CD4-positive, alpha-beta T cell (primary cell): ENCODE measurements at regions not wholly inside any gene's neighbourhood (a gene's known extent, or its start where the extent isn't known, plus 50 kb on each side); places are given as distances from the start of the nearest gene placed in this dataset.

Experiments
- ATAC-seq: fragments of 200-7000 bp; cut with Tn5 transposase; one replicate; pipeline ENCODE4 v1.10.0; 2022; ENCODE audit warnings: mild to moderate bottlenecking; ENCODE audit not compliant: poor library complexity
- CTCF ChIA-PET: fragments of 350-600 bp; sonication (Branson Sonifier 250); formaldehyde crosslinking; loops from one replicate; lab custom pipeline; 2021; ENCODE audit warnings: antibody characterized with exemption, inconsistent platforms; lab: Charles Lee
- POLR2A ChIA-PET: fragments of 350-600 bp; sonication (Branson Sonifier 250); formaldehyde crosslinking; loops from one replicate; lab custom pipeline; 2021; ENCODE audit warnings: antibody characterized with exemption, inconsistent platforms; lab: Charles Lee
- DNase-seq, 14 experiments: peaks; one replicate each; pipeline ENCODE4 v3.0.0-alpha.2; 2013 to 2020; ENCODE audit warnings: mixed read lengths in 2 of 14
- H3K27ac ChIP-seq, 2 donors: one replicate each; pipeline versions ENCODE4 v1.5.1 to v1.7.0; 2013; ENCODE audit warnings: low read length in 2 of 2, low read depth in 1 of 2, mild to moderate bottlenecking in 1 of 2
- H3K27me3 ChIP-seq, 2 experiments: 1 replicate in 1 of 2; 2 replicates in 1 of 2; pipeline versions ENCODE4 v1.6.1 to v1.7.0; 2013; ENCODE audit warnings: low read length in 2 of 2, control low read depth in 1 of 2, mild to moderate bottlenecking in 1 of 2, moderate library complexity in 1 of 2; ENCODE audit not compliant: insufficient read depth in 2 of 2, control insufficient read depth in 1 of 2
- H3K36me3 ChIP-seq: one replicate; pipeline ENCODE4 v1.6.1; 2013; ENCODE audit warnings: low read length, control low read depth; ENCODE audit not compliant: insufficient read depth
- H3K4me1 ChIP-seq: one replicate; pipeline ENCODE4 v1.6.1; 2013; ENCODE audit warnings: low read length, control low read depth; ENCODE audit not compliant: insufficient read depth
- H3K4me3 ChIP-seq: one replicate; pipeline ENCODE4 v1.5.1; 2013; ENCODE audit warnings: mild to moderate bottlenecking, low read length, moderate library complexity
- H3K9me3 ChIP-seq, 2 experiments: 1 replicate in 1 of 2; 2 replicates in 1 of 2; pipeline versions ENCODE4 v1.6.1 to v1.7.0; 2013; ENCODE audit warnings: low read length in 2 of 2, mild to moderate bottlenecking in 2 of 2, control low read depth in 1 of 2, moderate library complexity in 1 of 2; ENCODE audit not compliant: control insufficient read depth in 1 of 2, insufficient read depth in 1 of 2
- H3K27ac Mint-ChIP-seq: one replicate; pipeline ENCODE4 v1.8.0; 2020; ENCODE audit warnings: mixed read lengths
- H3K27me3 Mint-ChIP-seq: one replicate; pipeline ENCODE4 v1.8.0; 2021; ENCODE audit warnings: mixed read lengths
- H3K36me3 Mint-ChIP-seq: one replicate; pipeline ENCODE4 v1.8.0; 2021; ENCODE audit warnings: low read depth, mixed read lengths
- H3K4me1 Mint-ChIP-seq: one replicate; pipeline ENCODE4 v1.8.0; 2021; ENCODE audit warnings: low read depth, mixed read lengths
- H3K4me3 Mint-ChIP-seq: one replicate; pipeline ENCODE4 v1.8.0; 2020; ENCODE audit warnings: mild to moderate bottlenecking, mixed read lengths
- H3K9me3 Mint-ChIP-seq: one replicate; pipeline ENCODE4 v1.8.0; 2020; ENCODE audit warnings: mixed read lengths
- CTCF ChIP-seq: fragments of 200-600 bp; IDR thresholded peaks from one replicate; pipeline ENCODE4 v1.8.0; 2022; ENCODE audit warnings: antibody characterized with exemption, mild to moderate bottlenecking
- intact Hi-C, 2 experiments: fragments of 100-400 bp; cut with DNase I in 1 of 2; cut with micrococcal nuclease in 1 of 2; formaldehyde crosslinking; loops; one replicate each; pipeline versions ENCODE4 v1.15.1 to v1.9.0; 2023 to 2025; cut with DNase I, micrococcal nuclease

DNA sequence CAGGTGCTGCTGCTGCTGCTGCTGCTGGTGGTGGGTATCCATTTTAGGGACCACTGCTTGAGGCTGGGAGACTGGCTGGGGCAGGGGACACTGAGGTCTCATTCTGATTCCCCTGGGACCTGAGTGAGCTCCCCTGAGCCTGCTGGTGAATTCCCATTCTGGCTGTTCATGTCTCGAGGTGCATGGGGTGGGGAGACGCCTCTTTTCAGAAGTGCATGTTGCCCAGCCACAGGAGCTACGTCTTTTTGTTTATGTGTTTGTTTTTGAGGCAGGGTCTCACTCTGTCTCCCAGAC is 133.4 kb downstream of the RHOU start:
- no peak overlapping the region for H3K4me3 Mint-ChIP-seq
- Histone ChIP-seq H3K27me3 (no peaks in the 10 kb centered on the region), H3K9me3 (no peaks in the 10 kb centered on the region), H3K4me1 (peaks cover 11% of the 10 kb centered on the region), H3K4me3 (no peak overlapping the region), H3K27ac (no peak overlapping the region), H3K36me3 (no peaks in the 10 kb centered on the region)
- no peaks in the 10 kb centered on the region for H3K27me3 Mint-ChIP-seq
- POLR2A ChIA-PET = interaction anchor here (0.6 kb wide), 1 partner anchor 91 kb away, joined by 3 read pairs; no protein-coding TSS in a partner anchor
- H3K36me3 Mint-ChIP-seq = no peaks in the 10 kb centered on the region
- no peaks in the 10 kb centered on the region for H3K9me3 Mint-ChIP-seq
- no peak for ATAC-seq
- no peak overlapping the region for H3K27ac Mint-ChIP-seq
- DNase-seq = no peak
- H3K4me1 Mint-ChIP-seq = peaks cover 28% of the 10 kb centered on the region
- no peak for TF ChIP-seq CTCF
- intact Hi-C loops = no loop called here
- CTCF ChIA-PET = no interaction called here

- TF ChIP-seq CTCF = no peak
- peaks cover 4% of the 10 kb centered on the region for H3K4me1 ChIP-seq
- intact Hi-C loops = no loop called here
- Mint-ChIP-seq H3K36me3 (no peaks in the 10 kb centered on the region), H3K9me3 (no peaks in the 10 kb centered on the region), H3K4me3 (no peak overlapping the region), H3K27me3 (no peaks in the 10 kb centered on the region), H3K4me1 (peaks cover 21% of the 10 kb centered on the region), H3K27ac (no peak overlapping the region)
- H3K27me3 ChIP-seq = no peaks in the 10 kb centered on the region
- ChIA-PET CTCF (no interaction called here), POLR2A (interaction anchor here (0.6 kb wide), 1 partner anchor 91 kb away, joined by 3 read pairs; no protein-coding TSS in a partner anchor)
- H3K36me3 ChIP-seq = no peaks in the 10 kb centered on the region
- no peak for ATAC-seq
- H3K27ac ChIP-seq = no peak overlapping the region
- DNase-seq = no peak
- H3K4me3 ChIP-seq = no peak overlapping the region
- no peaks in the 10 kb centered on the region for H3K9me3 ChIP-seq
Measured at GRCh38 chr1:228869312-228869824, 134.1 kb downstream of the RHOU start.

GRCh38 chr1:228870041-228870713 is 134.9 kb downstream of the RHOU start:
- Mint-ChIP-seq H3K27ac (no peak overlapping the region), H3K4me1 (peaks cover 16% of the 10 kb centered on the region), H3K9me3 (no peaks in the 10 kb centered on the region), H3K36me3 (no peaks in the 10 kb centered on the region), H3K27me3 (no peaks in the 10 kb centered on the region), H3K4me3 (no peak overlapping the region)
- POLR2A ChIA-PET = no interaction called here
- H3K36me3 ChIP-seq = no peaks in the 10 kb centered on the region
- intact Hi-C loops = no loop called here
- no peak for TF ChIP-seq CTCF
- H3K4me3 ChIP-seq = no peak overlapping the region
- no peaks in the 10 kb centered on the region for H3K27me3 ChIP-seq
- H3K4me1 ChIP-seq = no peaks in the 10 kb centered on the region
- DNase-seq = no peak
- ATAC-seq = no peak
- H3K9me3 ChIP-seq = no peaks in the 10 kb centered on the region
- H3K27ac ChIP-seq = no peak overlapping the region
- CTCF ChIA-PET = no interaction called here
